ENCODE measurements at regions not wholly inside any gene's neighbourhood (a gene's known extent, or its start where the extent isn't known, plus 50 kb on each side); places are given as distances from the start of the nearest gene placed in this dataset.

- TF ChIP-seq, protein P1, sequence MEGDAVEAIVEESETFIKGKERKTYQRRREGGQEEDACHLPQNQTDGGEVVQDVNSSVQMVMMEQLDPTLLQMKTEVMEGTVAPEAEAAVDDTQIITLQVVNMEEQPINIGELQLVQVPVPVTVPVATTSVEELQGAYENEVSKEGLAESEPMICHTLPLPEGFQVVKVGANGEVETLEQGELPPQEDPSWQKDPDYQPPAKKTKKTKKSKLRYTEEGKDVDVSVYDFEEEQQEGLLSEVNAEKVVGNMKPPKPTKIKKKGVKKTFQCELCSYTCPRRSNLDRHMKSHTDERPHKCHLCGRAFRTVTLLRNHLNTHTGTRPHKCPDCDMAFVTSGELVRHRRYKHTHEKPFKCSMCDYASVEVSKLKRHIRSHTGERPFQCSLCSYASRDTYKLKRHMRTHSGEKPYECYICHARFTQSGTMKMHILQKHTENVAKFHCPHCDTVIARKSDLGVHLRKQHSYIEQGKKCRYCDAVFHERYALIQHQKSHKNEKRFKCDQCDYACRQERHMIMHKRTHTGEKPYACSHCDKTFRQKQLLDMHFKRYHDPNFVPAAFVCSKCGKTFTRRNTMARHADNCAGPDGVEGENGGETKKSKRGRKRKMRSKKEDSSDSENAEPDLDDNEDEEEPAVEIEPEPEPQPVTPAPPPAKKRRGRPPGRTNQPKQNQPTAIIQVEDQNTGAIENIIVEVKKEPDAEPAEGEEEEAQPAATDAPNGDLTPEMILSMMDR (tag by site-specific recombination; IDR thresholded peaks at IDR 0.05), result no peak
- no peak for TF ChIP-seq ZNF175 (tag by site-specific recombination; IDR thresholded peaks at IDR 0.05)
- TF ChIP-seq ZNF274 (IDR thresholded peaks at IDR 0.05; ENCODE audit: low read length), result no peak
- no peak for TF ChIP-seq ZNF274 (tag by site-specific recombination; IDR thresholded peaks at IDR 0.05; ENCODE audit: borderline replicate concordance)
- TF ChIP-seq, protein P2, sequence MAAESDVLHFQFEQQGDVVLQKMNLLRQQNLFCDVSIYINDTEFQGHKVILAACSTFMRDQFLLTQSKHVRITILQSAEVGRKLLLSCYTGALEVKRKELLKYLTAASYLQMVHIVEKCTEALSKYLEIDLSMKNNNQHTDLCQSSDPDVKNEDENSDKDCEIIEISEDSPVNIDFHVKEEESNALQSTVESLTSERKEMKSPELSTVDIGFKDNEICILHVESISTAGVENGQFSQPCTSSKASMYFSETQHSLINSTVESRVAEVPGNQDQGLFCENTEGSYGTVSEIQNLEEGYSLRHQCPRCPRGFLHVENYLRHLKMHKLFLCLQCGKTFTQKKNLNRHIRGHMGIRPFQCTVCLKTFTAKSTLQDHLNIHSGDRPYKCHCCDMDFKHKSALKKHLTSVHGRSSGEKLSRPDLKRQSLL (tag by site-specific recombination; IDR thresholded peaks at IDR 0.05), result no peak
- no peak for TF ChIP-seq ZFP41 (tag by site-specific recombination; IDR thresholded peaks at IDR 0.05; ENCODE audit: borderline replicate concordance)
- TF ChIP-seq ZNF112 (tag by site-specific recombination; IDR thresholded peaks at IDR 0.05), result no peak
- TF ChIP-seq ZBTB7A (tag by site-specific recombination; IDR thresholded peaks at IDR 0.05; ENCODE audit: low read depth), result no peak
- TF ChIP-seq, protein P3, sequence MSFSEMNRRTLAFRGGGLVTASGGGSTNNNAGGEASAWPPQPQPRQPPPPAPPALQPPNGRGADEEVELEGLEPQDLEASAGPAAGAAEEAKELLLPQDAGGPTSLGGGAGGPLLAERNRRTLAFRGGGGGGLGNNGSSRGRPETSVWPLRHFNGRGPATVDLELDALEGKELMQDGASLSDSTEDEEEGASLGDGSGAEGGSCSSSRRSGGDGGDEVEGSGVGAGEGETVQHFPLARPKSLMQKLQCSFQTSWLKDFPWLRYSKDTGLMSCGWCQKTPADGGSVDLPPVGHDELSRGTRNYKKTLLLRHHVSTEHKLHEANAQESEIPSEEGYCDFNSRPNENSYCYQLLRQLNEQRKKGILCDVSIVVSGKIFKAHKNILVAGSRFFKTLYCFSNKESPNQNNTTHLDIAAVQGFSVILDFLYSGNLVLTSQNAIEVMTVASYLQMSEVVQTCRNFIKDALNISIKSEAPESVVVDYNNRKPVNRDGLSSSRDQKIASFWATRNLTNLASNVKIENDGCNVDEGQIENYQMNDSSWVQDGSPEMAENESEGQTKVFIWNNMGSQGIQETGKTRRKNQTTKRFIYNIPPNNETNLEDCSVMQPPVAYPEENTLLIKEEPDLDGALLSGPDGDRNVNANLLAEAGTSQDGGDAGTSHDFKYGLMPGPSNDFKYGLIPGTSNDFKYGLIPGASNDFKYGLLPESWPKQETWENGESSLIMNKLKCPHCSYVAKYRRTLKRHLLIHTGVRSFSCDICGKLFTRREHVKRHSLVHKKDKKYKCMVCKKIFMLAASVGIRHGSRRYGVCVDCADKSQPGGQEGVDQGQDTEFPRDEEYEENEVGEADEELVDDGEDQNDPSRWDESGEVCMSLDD (tag by site-specific recombination; IDR thresholded peaks at IDR 0.05), result no peak
- TF ChIP-seq YY1 (tag by site-specific recombination; IDR thresholded peaks at IDR 0.05), result no peak
Measured at GRCh38 chr5:104793031-104793754, 1230.6 kb upstream of the NUDT12 start.

Measured in HEK293 (cell line).